GM23338 (cell line): ENCODE measurements at regions not wholly inside any gene's neighbourhood (a gene's known extent, or its start where the extent isn't known, plus 50 kb on each side); places are given as distances from the start of the nearest gene placed in this dataset.

ENCODE experiments used
- ATAC-seq: fragments of 200-7000 bp; cut with Tn5 transposase; 3 replicates; pipeline ENCODE4 v1.9.1; 2020
- DNase-seq: peaks from one replicate; pipeline ENCODE4 v3.0.0-alpha.2; 2015; ENCODE audit warnings: low spot score
- H2AFZ ChIP-seq: fragments of 200-600 bp; sonication (generic); 2 replicates; pipeline ENCODE4 v1.8.0; 2016; ENCODE audit warnings: antibody characterized with exemption, mild to moderate bottlenecking, moderate library complexity
- H3F3A ChIP-seq: fragments of 200-600 bp; sonication (generic); replicated peaks from 2 replicates; pipeline ENCODE4 v1.8.0; 2017; ENCODE audit warnings: antibody characterized with exemption, mixed run types, low read depth
- H3K27ac ChIP-seq: fragments of 200-600 bp; sonication (generic); 2 replicates; pipeline ENCODE4 v1.6.1; 2016; ENCODE audit warnings: low read depth
- H3K27me3 ChIP-seq: fragments of 200-600 bp; sonication (generic); 2 replicates; pipeline ENCODE4 v1.8.0; 2016; ENCODE audit warnings: mild to moderate bottlenecking, mixed run types, moderate library complexity; ENCODE audit not compliant: insufficient read depth
- H3K36me3 ChIP-seq: fragments of 200-600 bp; sonication (generic); 2 replicates; pipeline ENCODE4 v1.8.0; 2016; ENCODE audit warnings: mild to moderate bottlenecking; ENCODE audit not compliant: insufficient read depth
- H3K4me1 ChIP-seq: fragments of 200-600 bp; sonication (generic); 2 replicates; pipeline ENCODE4 v1.8.0; 2016; ENCODE audit warnings: mild to moderate bottlenecking, moderate library complexity; ENCODE audit not compliant: insufficient read depth
- H3K4me2 ChIP-seq: fragments of 200-600 bp; sonication (generic); 2 replicates; pipeline ENCODE4 v1.7.1; 2017; ENCODE audit warnings: mixed run types
- H3K4me3 ChIP-seq: fragments of 200-600 bp; sonication (generic); 2 replicates; pipeline ENCODE4 v1.6.1; 2016; ENCODE audit warnings: mixed run types
- H3K79me2 ChIP-seq: fragments of 200-600 bp; sonication (generic); replicated peaks from 2 replicates; pipeline ENCODE4 v1.8.0; 2017; ENCODE audit warnings: mild to moderate bottlenecking; ENCODE audit not compliant: insufficient read depth
- H3K9me2 ChIP-seq: fragments of 200-600 bp; sonication (generic); 2 replicates; pipeline ENCODE4 v1.8.0; 2017; ENCODE audit not compliant: insufficient read depth
- H4K20me1 ChIP-seq: fragments of 200-600 bp; sonication (generic); replicated peaks from 2 replicates; pipeline ENCODE4 v1.8.0; 2017; ENCODE audit warnings: mild to moderate bottlenecking; ENCODE audit not compliant: insufficient read depth
- H3K27ac Mint-ChIP-seq: 2 replicates; pipeline ENCODE4 v1.8.0; 2020; ENCODE audit warnings: inconsistent platforms, mild to moderate bottlenecking, moderate library complexity, mixed read lengths
- H3K27me3 Mint-ChIP-seq: 3 replicates; pipeline ENCODE4 v1.8.0; 2022; ENCODE audit warnings: low read depth, mild to moderate bottlenecking, moderate library complexity, mixed read lengths, inconsistent platforms; ENCODE audit not compliant: insufficient read depth, poor library complexity
- H3K36me3 Mint-ChIP-seq: 3 replicates; pipeline ENCODE4 v1.8.0; 2021; ENCODE audit warnings: low read depth, mild to moderate bottlenecking, inconsistent platforms, moderate library complexity, mixed read lengths
- H3K4me1 Mint-ChIP-seq: 3 replicates; pipeline ENCODE4 v1.8.0; 2020; ENCODE audit warnings: mild to moderate bottlenecking, inconsistent platforms, mixed read lengths
- H3K4me3 Mint-ChIP-seq: 3 replicates; pipeline ENCODE4 v1.8.0; 2021; ENCODE audit warnings: moderate library complexity, mild to moderate bottlenecking, inconsistent platforms, mixed read lengths
- H3K9me3 Mint-ChIP-seq: 3 replicates; pipeline ENCODE4 v1.8.0; 2020; ENCODE audit warnings: moderate library complexity, mild to moderate bottlenecking, inconsistent platforms, mixed read lengths
- CREB1 ChIP-seq: fragments of 250-450 bp; sonication (Bioruptor Pico); IDR thresholded peaks from 2 replicates; pipeline ENCODE4 v1.5.0; 2020; ENCODE audit warnings: low read depth, mild to moderate bottlenecking, moderate library complexity
- EZH2phosphoT487 ChIP-seq: fragments of 200-600 bp; sonication (generic); IDR thresholded peaks from one replicate; pipeline ENCODE4 v1.8.1; 2018; ENCODE audit warnings: antibody characterized with exemption; ENCODE audit not compliant: unreplicated experiment
- JUNB ChIP-seq: IDR thresholded peaks from one replicate; pipeline ENCODE4 v1.6.1; 2016; ENCODE audit warnings: antibody characterized with exemption; ENCODE audit not compliant: unreplicated experiment
- NANOG ChIP-seq: IDR thresholded peaks from 2 replicates; pipeline ENCODE4 v1.6.1; 2016; ENCODE audit warnings: antibody characterized with exemption, borderline replicate concordance
- POLR2AphosphoS5 ChIP-seq: IDR thresholded peaks from 2 replicates; pipeline ENCODE4 v1.6.1; 2016; ENCODE audit warnings: antibody characterized with exemption, low read depth
- ZNF114 ChIP-seq: fragments of 250-450 bp; sonication (Bioruptor Pico); IDR thresholded peaks from 2 replicates; pipeline ENCODE4 v1.5.0; 2020; ENCODE audit warnings: mild to moderate bottlenecking, moderate library complexity
- ZNF331 ChIP-seq: fragments of 250-450 bp; sonication (Bioruptor Pico); IDR thresholded peaks from 2 replicates; pipeline ENCODE4 v1.5.0; 2020; ENCODE audit warnings: low read depth, mild to moderate bottlenecking, moderate library complexity
- TF ChIP-seq, protein P1 (sequence below): fragments of 250-450 bp; sonication (Bioruptor Pico); IDR thresholded peaks from 2 replicates; pipeline ENCODE4 v1.5.0; 2020; ENCODE audit warnings: mild to moderate bottlenecking, moderate library complexity

DNA sequence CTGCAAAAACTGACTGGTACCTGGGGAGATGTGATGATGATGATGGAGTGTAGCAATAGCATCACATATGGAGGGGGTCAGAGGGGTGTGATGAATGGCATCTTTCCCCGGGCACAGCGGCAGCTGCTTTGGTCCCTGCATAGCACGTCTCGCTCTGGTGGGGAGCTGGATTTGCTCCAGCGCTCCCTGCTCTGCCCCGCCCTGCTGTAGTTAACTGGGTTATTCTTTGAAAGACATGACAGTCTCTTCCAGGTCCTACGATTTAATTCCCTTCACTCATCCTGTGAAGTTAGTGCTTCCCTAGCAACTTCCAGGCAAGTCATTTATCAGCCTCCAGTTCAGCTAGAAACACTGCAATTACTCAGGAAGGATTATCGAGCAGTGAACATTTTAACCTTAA lies 463.1 kb downstream of the TSN start (continued):
- TF ChIP-seq, protein P1, sequence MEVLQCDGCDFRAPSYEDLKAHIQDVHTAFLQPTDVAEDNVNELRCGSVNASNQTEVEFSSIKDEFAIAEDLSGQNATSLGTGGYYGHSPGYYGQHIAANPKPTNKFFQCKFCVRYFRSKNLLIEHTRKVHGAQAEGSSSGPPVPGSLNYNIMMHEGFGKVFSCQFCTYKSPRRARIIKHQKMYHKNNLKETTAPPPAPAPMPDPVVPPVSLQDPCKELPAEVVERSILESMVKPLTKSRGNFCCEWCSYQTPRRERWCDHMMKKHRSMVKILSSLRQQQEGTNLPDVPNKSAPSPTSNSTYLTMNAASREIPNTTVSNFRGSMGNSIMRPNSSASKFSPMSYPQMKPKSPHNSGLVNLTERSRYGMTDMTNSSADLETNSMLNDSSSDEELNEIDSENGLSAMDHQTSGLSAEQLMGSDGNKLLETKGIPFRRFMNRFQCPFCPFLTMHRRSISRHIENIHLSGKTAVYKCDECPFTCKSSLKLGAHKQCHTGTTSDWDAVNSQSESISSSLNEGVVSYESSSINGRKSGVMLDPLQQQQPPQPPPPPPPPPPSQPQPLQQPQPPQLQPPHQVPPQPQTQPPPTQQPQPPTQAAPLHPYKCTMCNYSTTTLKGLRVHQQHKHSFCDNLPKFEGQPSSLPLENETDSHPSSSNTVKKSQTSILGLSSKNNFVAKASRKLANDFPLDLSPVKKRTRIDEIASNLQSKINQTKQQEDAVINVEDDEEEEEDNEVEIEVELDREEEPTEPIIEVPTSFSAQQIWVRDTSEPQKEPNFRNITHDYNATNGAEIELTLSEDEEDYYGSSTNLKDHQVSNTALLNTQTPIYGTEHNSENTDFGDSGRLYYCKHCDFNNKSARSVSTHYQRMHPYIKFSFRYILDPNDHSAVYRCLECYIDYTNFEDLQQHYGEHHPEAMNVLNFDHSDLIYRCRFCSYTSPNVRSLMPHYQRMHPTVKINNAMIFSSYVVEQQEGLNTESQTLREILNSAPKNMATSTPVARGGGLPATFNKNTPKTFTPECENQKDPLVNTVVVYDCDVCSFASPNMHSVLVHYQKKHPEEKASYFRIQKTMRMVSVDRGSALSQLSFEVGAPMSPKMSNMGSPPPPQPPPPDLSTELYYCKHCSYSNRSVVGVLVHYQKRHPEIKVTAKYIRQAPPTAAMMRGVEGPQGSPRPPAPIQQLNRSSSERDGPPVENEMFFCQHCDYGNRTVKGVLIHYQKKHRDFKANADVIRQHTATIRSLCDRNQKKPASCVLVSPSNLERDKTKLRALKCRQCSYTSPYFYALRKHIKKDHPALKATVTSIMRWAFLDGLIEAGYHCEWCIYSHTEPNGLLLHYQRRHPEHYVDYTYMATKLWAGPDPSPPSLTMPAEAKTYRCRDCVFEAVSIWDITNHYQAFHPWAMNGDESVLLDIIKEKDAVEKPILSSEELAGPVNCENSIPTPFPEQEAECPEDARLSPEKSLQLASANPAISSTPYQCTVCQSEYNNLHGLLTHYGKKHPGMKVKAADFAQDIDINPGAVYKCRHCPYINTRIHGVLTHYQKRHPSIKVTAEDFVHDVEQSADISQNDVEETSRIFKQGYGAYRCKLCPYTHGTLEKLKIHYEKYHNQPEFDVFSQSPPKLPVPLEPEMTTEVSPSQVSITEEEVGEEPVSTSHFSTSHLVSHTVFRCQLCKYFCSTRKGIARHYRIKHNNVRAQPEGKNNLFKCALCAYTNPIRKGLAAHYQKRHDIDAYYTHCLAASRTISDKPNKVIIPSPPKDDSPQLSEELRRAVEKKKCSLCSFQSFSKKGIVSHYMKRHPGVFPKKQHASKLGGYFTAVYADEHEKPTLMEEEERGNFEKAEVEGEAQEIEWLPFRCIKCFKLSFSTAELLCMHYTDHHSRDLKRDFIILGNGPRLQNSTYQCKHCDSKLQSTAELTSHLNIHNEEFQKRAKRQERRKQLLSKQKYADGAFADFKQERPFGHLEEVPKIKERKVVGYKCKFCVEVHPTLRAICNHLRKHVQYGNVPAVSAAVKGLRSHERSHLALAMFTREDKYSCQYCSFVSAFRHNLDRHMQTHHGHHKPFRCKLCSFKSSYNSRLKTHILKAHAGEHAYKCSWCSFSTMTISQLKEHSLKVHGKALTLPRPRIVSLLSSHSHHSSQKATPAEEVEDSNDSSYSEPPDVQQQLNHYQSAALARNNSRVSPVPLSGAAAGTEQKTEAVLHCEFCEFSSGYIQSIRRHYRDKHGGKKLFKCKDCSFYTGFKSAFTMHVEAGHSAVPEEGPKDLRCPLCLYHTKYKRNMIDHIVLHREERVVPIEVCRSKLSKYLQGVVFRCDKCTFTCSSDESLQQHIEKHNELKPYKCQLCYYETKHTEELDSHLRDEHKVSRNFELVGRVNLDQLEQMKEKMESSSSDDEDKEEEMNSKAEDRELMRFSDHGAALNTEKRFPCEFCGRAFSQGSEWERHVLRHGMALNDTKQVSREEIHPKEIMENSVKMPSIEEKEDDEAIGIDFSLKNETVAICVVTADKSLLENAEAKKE (CRISPR knock-in tag), result no peak
- TF ChIP-seq ZNF331 (CRISPR knock-in tag), result no peak
- no peak for TF ChIP-seq CREB1 (CRISPR knock-in tag)
- TF ChIP-seq JUNB, result no peak
- TF ChIP-seq NANOG, result no peak
- TF ChIP-seq EZH2phosphoT487, result no peak

DNA sequence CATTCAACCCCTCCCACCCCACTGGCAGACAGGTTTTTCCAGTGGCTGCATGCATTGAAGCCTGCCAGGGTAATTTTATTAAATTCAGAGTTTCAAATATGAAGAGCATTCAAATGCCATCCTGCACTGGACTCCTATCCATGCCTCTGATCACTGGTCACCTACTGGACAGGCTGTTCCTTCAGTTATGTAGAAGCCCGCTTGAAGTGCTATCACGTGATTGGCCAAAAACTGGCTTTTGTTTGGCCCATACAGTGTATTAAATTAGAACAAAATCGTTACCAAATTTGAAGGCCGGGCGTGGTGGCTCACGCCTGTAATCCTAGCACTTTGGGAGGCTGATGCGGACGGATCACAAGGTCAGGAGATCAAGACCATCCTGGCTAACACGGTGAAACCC lies 464.1 kb downstream of the TSN start:
- Histone ChIP-seq H3K9me2 (peaks cover 8% of the 10 kb centered on the region), H3K4me1 (no peaks in the 10 kb centered on the region), H3K27me3 (no peaks in the 10 kb centered on the region), H3K79me2 (no peaks in the 10 kb centered on the region), H4K20me1 (no peaks in the 10 kb centered on the region), H3F3A (no peaks in the 10 kb centered on the region), H3K27ac (no peak overlapping the region), H3K36me3 (no peaks in the 10 kb centered on the region), H3K4me2 (no peak overlapping the region), H2AFZ (no peak overlapping the region), H3K4me3 (no peak overlapping the region)
- no peak overlapping the region for H3K4me3 Mint-ChIP-seq
- H3K4me1 Mint-ChIP-seq, result no peaks in the 10 kb centered on the region
- ATAC-seq (no peak), DNase-seq (no peak)
- H3K27ac Mint-ChIP-seq, result no peak overlapping the region
- no peaks in the 10 kb centered on the region for H3K36me3 Mint-ChIP-seq
- no peaks in the 10 kb centered on the region for H3K27me3 Mint-ChIP-seq
- no peaks in the 10 kb centered on the region; the same call in 2 of the 3 replicates for H3K9me3 Mint-ChIP-seq
- TF ChIP-seq, protein P1 (CRISPR knock-in tag), result no peak
- TF ChIP-seq ZNF114 (CRISPR knock-in tag) (no peak), POLR2AphosphoS5 (no peak), ZNF331 (CRISPR knock-in tag) (no peak), NANOG (no peak)
